Karpas-422 (cell line): ENCODE measurements at regions not wholly inside any gene's neighbourhood (a gene's known extent, or its start where the extent isn't known, plus 50 kb on each side); places are given as distances from the start of the nearest gene placed in this dataset.
"Not testable (repeated sequence)": the region's sequence is repeated elsewhere in the genome, so short reads cannot be mapped to it uniquely, and the experiment has no call there.

ENCODE experiments used
- DNase-seq: peaks from one replicate; pipeline ENCODE4 v3.0.0-alpha.2; 2015
- H2AFZ ChIP-seq: fragments of 200-600 bp; sonication (generic); 2 replicates; pipeline ENCODE4 v1.6.1; 2014; ENCODE audit warnings: antibody characterized with exemption, low read length, mixed read lengths
- H3K27ac ChIP-seq: fragments of 200-600 bp; sonication (generic); 2 replicates; pipeline ENCODE4 v1.5.1; 2014; ENCODE audit warnings: mild to moderate bottlenecking, low read length, moderate library complexity
- H3K27me3 ChIP-seq: fragments of 200-600 bp; sonication (generic); 2 replicates; pipeline ENCODE4 v1.6.1; 2014; ENCODE audit warnings: low read length, mixed read lengths
- H3K36me3 ChIP-seq: fragments of 200-600 bp; sonication (generic); 2 replicates; pipeline ENCODE4 v1.6.1; 2014; ENCODE audit warnings: low read length, mixed read lengths; ENCODE audit not compliant: insufficient read depth
- H3K4me1 ChIP-seq: fragments of 200-600 bp; sonication (generic); 2 replicates; pipeline ENCODE4 v1.6.1; 2014; ENCODE audit warnings: mild to moderate bottlenecking, low read length, mixed read lengths
- H3K4me2 ChIP-seq: fragments of 200-600 bp; sonication (generic); 2 replicates; pipeline ENCODE4 v1.6.1; 2014; ENCODE audit warnings: low read length, low read depth, mild to moderate bottlenecking; ENCODE audit not compliant: poor library complexity, severe bottlenecking
- H3K4me3 ChIP-seq: fragments of 200-600 bp; sonication (generic); 2 replicates; pipeline ENCODE4 v1.5.1; 2014; ENCODE audit warnings: mild to moderate bottlenecking, antibody characterized with exemption, low read length, mixed read lengths
- H3K79me2 ChIP-seq: fragments of 200-600 bp; sonication (generic); 2 replicates; pipeline ENCODE4 v1.6.1; 2014; ENCODE audit warnings: mild to moderate bottlenecking, low read length, mixed read lengths
- H3K9ac ChIP-seq: fragments of 200-600 bp; sonication (generic); 2 replicates; pipeline ENCODE4 v1.6.0; 2014; ENCODE audit warnings: low read length
- H3K9me2 ChIP-seq: fragments of 200-600 bp; sonication (generic), shearing (Covaris generic); replicated peaks from 2 replicates; pipeline ENCODE4 v1.6.0; 2014; ENCODE audit warnings: mild to moderate bottlenecking, low read length, moderate library complexity; ENCODE audit not compliant: insufficient read depth
- H3K9me3 ChIP-seq: fragments of 300-700, 200-600 bp; sonication (generic); 2 replicates; pipeline ENCODE4 v1.6.1; 2014; ENCODE audit warnings: low read length, mixed read lengths
- H4K20me1 ChIP-seq: fragments of 200-600 bp; sonication (generic); 2 replicates; pipeline ENCODE4 v1.6.1; 2014; ENCODE audit warnings: mild to moderate bottlenecking, antibody characterized with exemption, low read length, low read depth; ENCODE audit not compliant: insufficient read depth

DNA sequence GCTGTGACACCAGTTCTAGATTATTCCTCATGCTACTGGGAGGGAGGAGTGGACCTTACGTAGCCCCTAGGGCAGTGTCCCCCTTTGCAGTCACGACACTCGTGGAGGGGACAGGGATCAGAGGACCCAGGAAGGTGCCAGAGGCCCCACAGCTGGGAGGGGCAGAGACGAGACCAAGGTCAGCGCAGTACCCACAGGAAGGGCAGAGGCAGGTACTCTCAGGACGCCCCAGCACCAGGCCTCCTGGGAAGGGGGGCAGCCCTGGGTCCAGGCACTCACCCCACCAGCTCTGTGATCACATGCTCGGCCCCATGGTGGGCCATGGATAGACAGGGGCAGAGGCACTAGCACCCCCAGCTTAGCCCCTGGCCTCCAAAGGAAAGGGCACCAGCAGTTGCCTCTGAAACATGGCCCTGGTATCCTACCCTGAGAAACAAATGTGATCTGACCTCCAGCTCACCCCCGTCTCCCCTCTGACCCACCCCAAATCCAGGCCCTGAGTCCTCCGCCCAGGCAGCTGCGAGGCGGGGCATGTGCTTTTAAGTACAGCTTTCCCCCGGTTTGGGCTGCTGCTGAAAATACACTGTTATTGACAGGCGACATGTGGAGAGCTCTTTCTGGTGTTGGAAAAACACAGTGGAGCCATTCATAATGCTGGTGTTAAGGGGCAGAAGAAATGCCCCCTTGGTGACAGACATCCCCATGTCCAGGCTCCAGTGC, 361.9 kb downstream of the C16orf95 start:
- Histone ChIP-seq H3K9me3 (no peaks in the 10 kb centered on the region), H3K9me2 (no peaks in the 10 kb centered on the region), H3K27ac (no peak overlapping the region), H3K79me2 (no peaks in the 10 kb centered on the region), H3K4me1 (no peaks in the 10 kb centered on the region), H3K27me3 (no peaks in the 10 kb centered on the region), H4K20me1 (no peaks in the 10 kb centered on the region), H3K9ac (no peak overlapping the region), H3K4me3 (no peak overlapping the region), H3K36me3 (no peaks in the 10 kb centered on the region), H3K4me2 (no peak overlapping the region), H2AFZ (no peak overlapping the region)
- DNase-seq, result no peak

DNA sequence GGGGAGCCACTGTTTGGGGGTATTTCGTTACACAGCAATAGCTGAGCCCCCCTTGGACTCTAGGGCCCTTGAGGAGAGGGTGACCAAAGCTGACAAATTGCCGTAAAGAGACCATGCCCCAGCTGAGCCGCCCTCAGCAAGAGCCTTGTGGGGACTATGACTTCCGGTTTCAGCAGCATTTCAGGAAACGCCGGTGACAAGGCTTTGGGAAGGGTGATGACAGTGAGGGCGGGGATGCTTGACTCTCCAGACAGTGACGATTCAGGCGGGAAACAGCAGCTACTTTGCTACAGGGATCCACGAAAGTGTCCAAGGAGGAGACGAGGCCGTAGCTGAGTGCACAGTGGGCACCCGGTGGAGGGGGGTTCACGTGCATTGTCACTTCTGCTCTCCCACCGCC, 360.8 kb downstream of the C16orf95 start:
- H3K79me2 ChIP-seq, result no peaks in the 10 kb centered on the region
- no peaks in the 10 kb centered on the region for H3K36me3 ChIP-seq
- no peak overlapping the region for H3K4me3 ChIP-seq
- H3K4me1 ChIP-seq, result no peaks in the 10 kb centered on the region
- no peaks in the 10 kb centered on the region for H3K9me3 ChIP-seq
- H3K9ac ChIP-seq, result no peak overlapping the region
- no peak overlapping the region for H2AFZ ChIP-seq
- no peaks in the 10 kb centered on the region for H3K27me3 ChIP-seq
- DNase-seq, result no peak
- H3K9me2 ChIP-seq, result no peaks in the 10 kb centered on the region
- no peak overlapping the region for H3K27ac ChIP-seq
- H4K20me1 ChIP-seq, result no peaks in the 10 kb centered on the region
- no peak overlapping the region for H3K4me2 ChIP-seq

DNA sequence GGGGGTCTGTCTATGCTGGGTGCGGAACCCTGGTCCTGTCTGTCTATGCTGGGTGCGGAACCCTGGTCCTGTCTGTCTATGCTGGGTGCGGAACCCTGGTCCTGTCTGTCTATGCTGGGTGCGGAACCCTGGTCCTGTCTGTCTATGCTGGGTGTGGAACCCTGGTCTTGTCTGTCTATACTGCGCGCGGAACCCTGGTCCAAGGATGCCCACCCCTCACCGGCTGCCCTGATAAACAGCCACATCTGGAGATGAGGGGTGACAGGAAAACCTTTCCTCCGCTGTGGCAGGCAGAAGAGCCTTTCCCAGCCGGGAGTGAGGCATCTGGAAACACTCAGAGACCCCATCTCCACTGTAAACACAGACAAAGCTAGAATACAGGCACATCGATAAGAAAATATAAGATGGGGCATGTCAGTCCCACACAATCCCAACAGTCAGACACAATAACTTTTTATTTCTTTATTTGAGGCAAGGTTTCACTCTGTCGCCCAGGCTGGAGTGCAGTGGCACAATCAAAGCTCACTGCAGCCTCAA, 359.5 kb downstream of the C16orf95 start:
- H3K36me3 ChIP-seq, H3K9me2 ChIP-seq, H3K27ac ChIP-seq, DNase-seq, H3K9ac ChIP-seq, H3K79me2 ChIP-seq, H3K4me2 ChIP-seq, H4K20me1 ChIP-seq, H3K9me3 ChIP-seq, H2AFZ ChIP-seq, H3K27me3 ChIP-seq, H3K4me3 ChIP-seq, H3K4me1 ChIP-seq: not testable (repeated sequence)

DNA sequence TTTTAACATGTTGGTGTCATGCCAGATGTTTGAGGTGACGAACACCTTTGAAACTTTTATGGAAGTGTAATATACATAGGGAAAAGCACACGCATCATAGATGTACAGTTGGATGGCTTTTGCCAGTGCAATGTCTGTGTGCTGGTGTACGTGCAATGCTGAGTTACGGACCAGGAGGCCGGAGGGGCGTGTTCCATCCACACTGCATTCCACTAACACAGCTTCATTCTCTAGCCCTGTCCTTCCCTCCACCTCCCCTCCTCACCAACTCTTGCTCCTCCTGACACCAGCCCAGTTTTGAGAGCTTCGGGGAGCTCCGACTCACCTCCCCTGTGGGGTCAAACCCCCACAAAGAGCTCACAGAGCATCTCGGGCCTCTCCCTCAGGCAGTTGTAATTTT, 358.8 kb downstream of the C16orf95 start:
- no peak overlapping the region for H2AFZ ChIP-seq
- no peak overlapping the region for H3K27ac ChIP-seq
- H3K4me2 ChIP-seq, result no peak overlapping the region
- DNase-seq, result no peak
- no peaks in the 10 kb centered on the region for H3K4me1 ChIP-seq
- no peak overlapping the region for H3K9ac ChIP-seq
- no peak overlapping the region for H3K4me3 ChIP-seq
- no peaks in the 10 kb centered on the region for H3K9me3 ChIP-seq
- H3K36me3 ChIP-seq, result no peaks in the 10 kb centered on the region
- no peaks in the 10 kb centered on the region for H4K20me1 ChIP-seq
- H3K79me2 ChIP-seq, result no peaks in the 10 kb centered on the region
- H3K9me2 ChIP-seq, result no peaks in the 10 kb centered on the region
- H3K27me3 ChIP-seq, result no peaks in the 10 kb centered on the region

DNA sequence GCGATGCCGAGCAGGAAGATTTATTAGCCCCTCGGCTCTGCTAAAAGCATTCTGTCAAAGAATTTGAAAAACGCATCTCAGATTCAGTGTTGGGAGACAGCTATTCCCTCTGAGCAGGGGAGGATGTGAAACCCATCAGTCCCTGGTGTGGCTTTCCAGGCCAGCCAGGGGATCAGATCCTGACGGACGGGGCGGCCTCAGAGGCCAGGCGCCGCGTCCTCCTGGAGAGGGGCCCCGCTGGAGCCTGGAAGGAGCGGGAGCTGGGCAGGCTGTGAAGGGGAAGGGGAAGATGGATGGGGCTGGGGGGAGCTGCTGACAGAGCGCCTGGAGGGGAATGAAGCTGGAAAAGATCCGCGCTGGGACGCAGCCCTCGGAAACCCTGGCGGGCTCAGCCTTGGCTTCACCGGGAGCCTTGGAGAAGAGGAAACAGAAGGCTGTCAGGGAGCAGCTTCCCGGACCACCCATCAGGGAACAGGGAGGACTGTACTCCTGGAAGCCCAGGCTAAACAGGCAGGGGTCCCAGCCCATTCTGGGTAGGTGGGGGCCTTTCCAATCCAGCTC, 358.0 kb downstream of the C16orf95 start:
- Histone ChIP-seq H3K9ac (no peak overlapping the region), H3K9me2 (no peaks in the 10 kb centered on the region), H3K27me3 (no peaks in the 10 kb centered on the region), H4K20me1 (no peaks in the 10 kb centered on the region), H3K27ac (no peak overlapping the region), H3K4me2 (no peak overlapping the region), H3K79me2 (no peaks in the 10 kb centered on the region), H3K4me1 (no peaks in the 10 kb centered on the region), H2AFZ (no peak overlapping the region), H3K4me3 (no peak overlapping the region), H3K9me3 (no peaks in the 10 kb centered on the region), H3K36me3 (no peaks in the 10 kb centered on the region)
- no peak for DNase-seq

DNA sequence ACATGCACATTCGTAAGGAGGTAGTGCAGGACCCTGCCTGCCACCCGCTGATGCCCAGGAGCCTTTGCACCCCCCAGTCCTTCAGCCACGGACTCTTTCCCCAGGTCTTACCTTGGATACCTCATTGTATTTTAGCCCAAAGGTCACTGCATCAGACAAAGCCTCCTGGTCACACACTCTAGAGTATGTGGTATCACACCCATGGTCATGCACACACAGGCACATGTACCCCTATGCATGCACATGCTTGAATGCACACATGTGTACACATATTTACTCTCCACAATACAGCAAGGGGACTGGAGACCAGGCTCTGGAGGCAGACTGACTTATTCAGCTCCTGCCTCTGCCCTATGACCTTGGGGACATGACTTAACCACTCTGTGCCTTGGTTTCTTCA, 357.5 kb downstream of the C16orf95 start:
- no peak for DNase-seq
- H3K79me2 ChIP-seq, result no peaks in the 10 kb centered on the region

DNA sequence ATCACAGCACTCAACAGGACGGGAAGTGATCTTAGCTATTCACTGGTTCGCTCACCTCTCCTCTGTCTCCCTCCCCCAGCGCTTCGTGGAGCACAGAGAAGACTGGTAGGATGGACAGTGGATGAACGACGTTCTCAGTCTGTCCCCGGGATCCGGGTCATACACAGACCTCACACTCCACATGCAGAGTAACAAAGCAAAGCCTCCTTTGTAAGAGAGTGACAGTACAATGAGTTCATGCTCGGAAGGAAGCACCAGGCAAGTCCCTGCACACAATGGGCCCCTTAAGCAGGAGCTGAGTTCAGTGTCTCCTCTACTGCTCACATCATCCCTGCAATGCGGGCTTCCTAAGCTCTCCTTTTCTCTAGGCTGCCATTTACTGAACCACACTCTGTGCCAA, 356.9 kb downstream of the C16orf95 start:
- H3K27me3 ChIP-seq, result no peaks in the 10 kb centered on the region

More for the DNA sequence above, 357.5 kb downstream of the C16orf95 start:
- H3K27me3 ChIP-seq, result no peaks in the 10 kb centered on the region
- H2AFZ ChIP-seq, result no peak overlapping the region
- H3K4me3 ChIP-seq, result no peak overlapping the region
- H3K4me1 ChIP-seq, result no peaks in the 10 kb centered on the region
- H3K36me3 ChIP-seq, result no peaks in the 10 kb centered on the region
- no peaks in the 10 kb centered on the region for H3K9me3 ChIP-seq
- H3K9ac ChIP-seq, result no peak overlapping the region
- H3K27ac ChIP-seq, result no peak overlapping the region
- H3K4me2 ChIP-seq, result no peak overlapping the region
- H4K20me1 ChIP-seq, result no peaks in the 10 kb centered on the region
- H3K9me2 ChIP-seq, result no peaks in the 10 kb centered on the region

DNA sequence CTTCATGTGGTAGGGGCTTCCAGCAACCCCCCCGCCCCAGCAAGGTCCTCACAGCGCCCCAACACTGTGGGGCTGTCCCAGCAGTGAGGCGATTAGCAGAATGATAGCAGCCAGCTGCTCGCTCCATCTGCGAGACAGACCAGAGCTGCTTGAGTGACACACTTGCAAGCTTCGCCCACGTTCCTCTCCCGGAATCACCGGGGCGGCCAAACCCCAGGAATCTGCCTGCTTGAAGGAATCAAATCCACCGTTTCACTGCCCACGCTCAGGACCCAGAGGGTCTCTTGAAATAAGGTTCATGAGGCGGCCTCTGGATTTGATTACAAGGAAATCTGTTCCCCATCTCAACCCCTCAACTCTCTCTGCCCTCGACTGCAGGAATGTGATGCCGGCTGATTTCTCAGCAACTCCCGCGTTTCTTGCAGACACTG, 356.0 kb downstream of the C16orf95 start:
- Histone ChIP-seq H3K79me2 (no peaks in the 10 kb centered on the region), H3K27ac (no peak overlapping the region), H4K20me1 (no peaks in the 10 kb centered on the region), H3K4me3 (no peak overlapping the region), H3K9me2 (no peaks in the 10 kb centered on the region), H3K36me3 (no peaks in the 10 kb centered on the region), H3K9me3 (no peaks in the 10 kb centered on the region), H3K4me1 (no peaks in the 10 kb centered on the region), H3K9ac (no peak overlapping the region), H2AFZ (no peak overlapping the region), H3K4me2 (no peak overlapping the region), H3K27me3 (no peaks in the 10 kb centered on the region)
- DNase-seq, result no peak

More for the DNA sequence above, 356.9 kb downstream of the C16orf95 start:
- no peaks in the 10 kb centered on the region for H3K36me3 ChIP-seq
- no peaks in the 10 kb centered on the region for H3K9me3 ChIP-seq
- no peak for DNase-seq
- no peaks in the 10 kb centered on the region for H3K79me2 ChIP-seq
- no peak overlapping the region for H2AFZ ChIP-seq
- no peaks in the 10 kb centered on the region for H4K20me1 ChIP-seq
- no peak overlapping the region for H3K9ac ChIP-seq
- H3K4me3 ChIP-seq, result no peak overlapping the region
- no peak overlapping the region for H3K27ac ChIP-seq
- H3K9me2 ChIP-seq, result no peaks in the 10 kb centered on the region
- H3K4me1 ChIP-seq, result no peaks in the 10 kb centered on the region
- no peak overlapping the region for H3K4me2 ChIP-seq
